GM06990 (cell line): ENCODE measurements at regions not wholly inside any gene's neighbourhood (a gene's known extent, or its start where the extent isn't known, plus 50 kb on each side); places are given as distances from the start of the nearest gene placed in this dataset.

Source experiments
- DNase-seq: peaks from one replicate; pipeline ENCODE4 v3.0.0-alpha.2; 2011; ENCODE audit not compliant: insufficient read length; ENCODE audit errors: extremely low read depth
- H3K27me3 ChIP-seq: replicated peaks from 2 replicates; pipeline ENCODE4 v1.6.0; 2011; ENCODE audit warnings: low read length; ENCODE audit not compliant: control insufficient read depth, insufficient read depth
- H3K36me3 ChIP-seq: 2 replicates; pipeline ENCODE4 v1.5.1; 2011; ENCODE audit warnings: low read length; ENCODE audit not compliant: control insufficient read depth, insufficient read depth
- H3K4me3 ChIP-seq: replicated peaks from 2 replicates; pipeline ENCODE4 v1.5.1; 2011; ENCODE audit warnings: low read depth, mild to moderate bottlenecking, control low read depth, low read length
- CTCF ChIP-seq: IDR thresholded peaks from 2 replicates; pipeline ENCODE4 v1.5.1; 2011; ENCODE audit warnings: low read length, control low read depth, mild to moderate bottlenecking, inconsistent platforms; ENCODE audit not compliant: insufficient read depth, poor library complexity, severe bottlenecking

DNA sequence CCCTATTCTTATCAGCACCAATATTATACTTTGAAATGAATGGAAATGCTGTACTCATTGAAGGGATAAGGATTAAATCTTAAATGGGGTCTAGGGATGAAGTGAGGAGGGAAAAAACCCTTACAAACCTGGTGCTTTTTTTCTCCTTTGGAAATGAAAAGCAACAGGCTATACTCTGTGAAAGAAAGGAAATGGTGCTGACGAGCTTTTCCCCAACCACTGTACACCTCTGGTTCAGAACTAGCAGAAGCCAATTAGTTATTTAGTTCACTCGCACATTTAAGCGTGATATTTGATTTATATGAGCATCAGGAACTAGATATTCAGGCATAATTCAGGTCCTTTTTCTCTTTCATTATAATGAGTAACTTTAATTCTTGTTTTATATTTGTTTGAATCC lies 74.5 kb upstream of the S1PR1 start:
- no peak for DNase-seq
- no peaks in the 10 kb centered on the region for H3K27me3 ChIP-seq
- H3K36me3 ChIP-seq = no peaks in the 10 kb centered on the region
- TF ChIP-seq CTCF = no peak
- no peak overlapping the region for H3K4me3 ChIP-seq

DNA sequence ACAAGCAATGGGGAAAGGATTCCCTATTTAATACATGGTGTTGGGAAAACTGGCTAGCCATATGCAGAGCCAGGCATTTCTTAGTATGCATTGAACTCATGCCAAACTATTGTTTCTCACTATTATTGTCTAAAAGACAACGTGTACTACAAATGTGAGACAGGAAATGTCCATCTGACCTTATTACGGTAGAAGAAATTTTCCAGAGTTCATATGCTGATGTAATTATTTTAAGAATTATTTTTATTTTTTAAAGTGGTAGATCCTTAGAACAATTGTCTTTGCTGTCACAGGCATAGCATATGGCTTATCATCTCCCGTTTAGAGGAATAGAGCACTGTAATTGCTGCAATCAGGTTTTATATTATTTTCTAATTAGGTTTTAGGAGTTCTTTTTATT lies 75.2 kb upstream of the S1PR1 start:
- TF ChIP-seq CTCF = no peak
- Histone ChIP-seq H3K36me3 (no peaks in the 10 kb centered on the region), H3K27me3 (no peaks in the 10 kb centered on the region), H3K4me3 (no peak overlapping the region)
- DNase-seq = no peak

DNA sequence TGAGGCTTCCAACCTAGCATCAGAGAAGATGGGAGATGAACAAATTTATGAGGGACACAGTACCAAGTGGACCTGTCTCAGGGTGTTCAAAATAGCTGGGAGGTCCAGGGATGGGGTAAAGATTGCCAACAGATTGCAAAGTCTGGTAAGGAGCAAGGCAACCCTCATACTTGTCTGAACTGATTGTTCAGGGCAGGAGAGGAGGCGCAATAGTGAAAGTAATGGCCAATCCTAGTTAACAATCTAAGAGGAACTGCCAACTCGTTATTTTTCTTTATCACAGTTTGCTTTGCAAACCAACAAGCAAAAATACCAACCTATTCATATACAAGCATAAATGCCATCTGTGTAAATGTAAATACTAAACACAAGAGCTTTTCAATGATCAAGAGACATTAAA lies 78.4 kb upstream of the S1PR1 start:
- Histone ChIP-seq H3K36me3 (no peaks in the 10 kb centered on the region), H3K4me3 (no peak overlapping the region), H3K27me3 (no peaks in the 10 kb centered on the region)
- DNase-seq = no peak
- no peak for TF ChIP-seq CTCF

DNA sequence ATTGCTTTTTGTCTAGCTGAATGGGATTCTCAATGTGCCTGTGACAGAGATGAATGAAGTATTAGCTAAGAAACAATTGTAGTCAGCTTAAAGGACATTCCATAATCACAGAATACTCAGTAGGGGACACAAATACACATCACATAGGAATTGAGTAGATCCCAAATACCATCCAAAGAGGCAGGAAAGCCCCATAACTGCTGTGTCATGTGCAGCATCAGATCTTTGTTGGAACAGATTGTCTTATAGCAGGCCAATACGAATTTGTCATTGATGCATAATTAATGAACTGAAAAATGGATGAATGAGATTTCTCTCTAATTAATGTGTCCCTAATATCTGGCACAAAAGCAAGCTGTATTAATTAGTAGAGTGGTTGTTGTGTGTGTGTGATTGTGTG lies 82.3 kb upstream of the S1PR1 start:
- no peak for TF ChIP-seq CTCF
- H3K4me3 ChIP-seq = no peak overlapping the region
- no peak for DNase-seq
- H3K36me3 ChIP-seq = no peaks in the 10 kb centered on the region
- H3K27me3 ChIP-seq = no peaks in the 10 kb centered on the region

GRCh38 chr1:101153692-101154091 lies 83.1 kb upstream of the S1PR1 start:
- Histone ChIP-seq H3K4me3 (no peak overlapping the region), H3K27me3 (no peaks in the 10 kb centered on the region), H3K36me3 (no peaks in the 10 kb centered on the region)
- TF ChIP-seq CTCF = no peak
- DNase-seq = no peak

DNA sequence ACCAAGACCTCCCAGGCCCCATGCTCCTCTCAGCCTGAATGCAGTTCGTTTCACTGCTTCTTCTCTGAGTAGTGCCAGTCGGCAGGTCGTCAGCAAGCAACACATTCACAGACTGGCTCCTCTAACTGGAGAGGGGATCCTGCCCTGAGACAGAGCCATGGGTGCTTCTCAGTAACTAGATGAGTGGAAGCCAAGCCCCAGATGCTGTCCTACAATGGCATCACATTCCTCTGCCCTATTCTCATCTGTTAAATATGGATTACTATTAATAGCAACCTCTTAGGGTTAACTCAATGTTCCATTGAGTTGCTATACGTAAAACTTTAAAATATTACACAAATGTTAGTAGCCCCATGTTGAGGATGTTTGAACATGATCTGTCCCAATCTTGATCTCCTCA lies 84.2 kb upstream of the S1PR1 start:
- Histone ChIP-seq H3K27me3 (no peaks in the 10 kb centered on the region), H3K36me3 (no peaks in the 10 kb centered on the region), H3K4me3 (no peak overlapping the region)
- no peak for DNase-seq
- TF ChIP-seq CTCF = no peak
